ENCODE measurements at regions not wholly inside any gene's neighbourhood (a gene's known extent, or its start where the extent isn't known, plus 50 kb on each side); places are given as distances from the start of the nearest gene placed in this dataset.

DNA sequence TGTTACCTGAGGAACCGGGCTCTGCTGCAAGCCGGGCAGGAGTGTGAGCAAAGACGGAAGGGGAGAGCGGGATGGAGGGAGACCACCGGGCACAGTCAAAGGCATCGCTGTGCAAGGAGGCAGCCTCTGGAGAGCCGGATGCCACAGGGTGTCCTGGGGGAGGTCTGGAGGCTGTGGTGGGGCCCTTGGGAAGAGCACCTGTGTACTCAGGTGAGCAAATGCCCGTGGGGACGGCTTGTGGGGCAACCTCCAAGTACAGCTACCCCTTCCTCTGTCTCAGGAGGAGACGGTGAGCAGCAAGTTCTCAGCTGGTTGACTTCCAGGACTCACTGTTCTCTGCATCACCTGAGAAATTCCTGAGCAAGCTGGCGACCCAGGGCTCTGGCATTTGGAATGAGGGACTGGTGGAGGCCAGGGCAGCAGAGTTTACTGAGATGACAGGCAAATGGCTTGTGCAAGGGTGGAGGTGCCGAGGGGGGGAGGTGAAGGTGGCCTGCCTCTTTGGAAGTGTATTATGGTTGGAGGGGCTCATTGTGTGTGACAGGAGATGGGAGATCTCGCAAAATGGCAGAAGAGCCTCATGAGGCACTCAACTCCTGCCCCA, 345.2 kb upstream of the SHH start:
- TF ChIP-seq, protein P1, sequence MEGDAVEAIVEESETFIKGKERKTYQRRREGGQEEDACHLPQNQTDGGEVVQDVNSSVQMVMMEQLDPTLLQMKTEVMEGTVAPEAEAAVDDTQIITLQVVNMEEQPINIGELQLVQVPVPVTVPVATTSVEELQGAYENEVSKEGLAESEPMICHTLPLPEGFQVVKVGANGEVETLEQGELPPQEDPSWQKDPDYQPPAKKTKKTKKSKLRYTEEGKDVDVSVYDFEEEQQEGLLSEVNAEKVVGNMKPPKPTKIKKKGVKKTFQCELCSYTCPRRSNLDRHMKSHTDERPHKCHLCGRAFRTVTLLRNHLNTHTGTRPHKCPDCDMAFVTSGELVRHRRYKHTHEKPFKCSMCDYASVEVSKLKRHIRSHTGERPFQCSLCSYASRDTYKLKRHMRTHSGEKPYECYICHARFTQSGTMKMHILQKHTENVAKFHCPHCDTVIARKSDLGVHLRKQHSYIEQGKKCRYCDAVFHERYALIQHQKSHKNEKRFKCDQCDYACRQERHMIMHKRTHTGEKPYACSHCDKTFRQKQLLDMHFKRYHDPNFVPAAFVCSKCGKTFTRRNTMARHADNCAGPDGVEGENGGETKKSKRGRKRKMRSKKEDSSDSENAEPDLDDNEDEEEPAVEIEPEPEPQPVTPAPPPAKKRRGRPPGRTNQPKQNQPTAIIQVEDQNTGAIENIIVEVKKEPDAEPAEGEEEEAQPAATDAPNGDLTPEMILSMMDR (IDR thresholded peaks at IDR 0.05; ENCODE audit: insufficient read depth, low read length, poor library complexity, severe bottlenecking), result no peak
- no peak for TF ChIP-seq EZH2phosphoT487 (conservative IDR thresholded peaks at IDR 0.05; ENCODE audit: low read length)
